ENCODE measurements at regions not wholly inside any gene's neighbourhood (a gene's known extent, or its start where the extent isn't known, plus 50 kb on each side); places are given as distances from the start of the nearest gene placed in this dataset.
"Not testable (repeated sequence)": the region's sequence is repeated elsewhere in the genome, so short reads cannot be mapped to it uniquely, and the experiment has no call there.

DNA sequence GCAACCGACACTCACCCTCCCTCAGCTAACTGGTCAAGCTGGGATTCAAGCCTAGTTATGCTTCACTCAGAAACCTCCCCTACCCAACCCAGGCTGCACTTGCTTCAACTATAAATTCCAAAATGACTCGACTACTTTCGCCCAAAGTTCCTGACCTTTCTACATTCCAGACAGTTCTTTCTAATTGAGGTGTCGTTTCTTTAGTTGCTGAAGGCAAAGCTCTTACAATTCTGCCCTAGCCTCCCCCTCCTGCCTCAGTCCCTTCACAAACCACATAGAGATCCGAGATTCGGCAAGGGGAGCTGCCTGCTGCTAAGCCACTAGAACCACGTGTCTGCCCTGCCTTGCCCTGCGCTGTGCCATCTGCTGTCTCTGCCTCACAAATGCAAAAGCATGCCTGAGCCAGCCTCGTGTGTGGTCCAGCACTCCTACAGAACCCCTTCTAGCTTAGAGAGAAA, 74.7 kb upstream of the SH3GL3 start:
- no peaks in the 10 kb centered on the region for H3K4me1 ChIP-seq (ENCODE audit: control insufficient read depth in 2 of 2, insufficient read depth in 2 of 2, low read length in 2 of 2)
- peaks cover 0 to 10% of the 10 kb centered on the region in 2 donors for H3K27me3 ChIP-seq (ENCODE audit: control insufficient read depth in 2 of 2, insufficient read depth in 2 of 2, low read length in 2 of 2)
- no peak overlapping the region for H3K9ac ChIP-seq (ENCODE audit: low read depth in 1 of 2, low read length in 2 of 2)
- H3K9me3 ChIP-seq (ENCODE audit: control insufficient read depth in 2 of 2, low read length in 2 of 2), result no peaks in the 10 kb centered on the region
- no peaks in the 10 kb centered on the region for H3K36me3 ChIP-seq (ENCODE audit: control insufficient read depth in 2 of 2, insufficient read depth in 2 of 2, low read length in 2 of 2)
- no peak overlapping the region for H3K4me3 ChIP-seq (ENCODE audit: low read length in 2 of 2)
- H3K27ac ChIP-seq (ENCODE audit: low read depth in 2 of 2, low read length in 2 of 2), result no peak overlapping the region

DNA sequence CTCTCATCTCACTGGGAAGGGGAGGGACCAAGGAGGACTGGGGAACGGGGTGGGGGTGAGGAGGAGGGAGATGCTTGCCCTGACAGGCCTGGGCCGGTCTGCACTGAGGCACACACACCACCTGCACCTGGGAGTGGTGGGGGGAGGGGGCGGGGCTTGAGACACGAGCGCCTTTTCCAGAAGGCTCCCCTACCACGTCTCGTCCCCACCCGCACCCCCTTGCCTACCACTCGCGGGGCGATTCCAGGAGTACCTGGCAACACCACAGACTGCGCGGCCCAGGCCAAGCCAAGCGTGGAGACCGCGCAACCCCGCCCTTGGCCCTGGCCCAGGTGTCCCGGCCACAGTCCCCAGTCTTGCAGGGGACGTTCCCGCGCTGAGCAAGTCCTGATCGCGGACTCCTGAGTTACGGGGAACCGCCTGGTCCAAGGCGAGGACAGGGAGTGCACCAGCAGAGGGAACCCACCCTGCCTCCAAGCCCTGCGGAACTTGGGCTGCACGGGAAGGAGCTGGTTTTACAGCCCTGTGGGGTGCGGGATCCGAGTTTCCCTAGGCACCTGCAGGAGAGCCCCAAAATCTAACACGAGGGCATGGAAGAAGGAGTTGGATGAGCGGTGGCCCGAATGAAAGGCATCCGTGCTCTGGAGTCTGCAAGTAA, 68.1 kb upstream of the SH3GL3 start:
- Histone ChIP-seq H3K4me3 (ENCODE audit: low read length in 2 of 2) (no peak overlapping the region), H3K27me3 (ENCODE audit: control insufficient read depth in 2 of 2, insufficient read depth in 2 of 2, low read length in 2 of 2) (peaks cover 7 to 11% of the 10 kb centered on the region in 2 donors)

DNA sequence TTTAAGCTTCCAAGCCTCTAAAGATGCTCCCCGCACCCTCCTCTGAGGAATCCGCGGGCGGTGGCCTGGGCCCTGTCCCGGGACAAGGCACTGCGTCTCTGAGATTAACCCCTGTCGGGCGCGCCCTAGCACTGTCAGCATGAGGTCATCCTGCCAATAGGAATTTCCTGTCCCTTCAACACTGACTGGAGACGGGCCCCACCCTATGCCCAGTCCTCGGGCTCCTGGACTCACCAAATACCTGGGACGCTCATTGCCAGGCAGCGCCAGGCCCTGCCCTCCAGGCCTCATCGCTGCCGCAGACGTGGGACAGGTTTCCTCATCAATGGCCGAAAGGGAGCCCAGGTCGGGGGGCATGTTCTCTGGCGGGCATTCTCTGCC, 67.6 kb upstream of the SH3GL3 start:
- Histone ChIP-seq H3K9ac (ENCODE audit: low read depth in 1 of 2, low read length in 2 of 2) (no peak overlapping the region), H3K4me3 (ENCODE audit: low read length in 2 of 2) (no peak overlapping the region), H3K4me1 (ENCODE audit: control insufficient read depth in 2 of 2, insufficient read depth in 2 of 2, low read length in 2 of 2) (no peaks in the 10 kb centered on the region), H3K27me3 (ENCODE audit: control insufficient read depth in 2 of 2, insufficient read depth in 2 of 2, low read length in 2 of 2) (peaks cover 7 to 11% of the 10 kb centered on the region in 2 donors), H3K9me3 (ENCODE audit: control insufficient read depth in 2 of 2, low read length in 2 of 2) (no peaks in the 10 kb centered on the region), H3K36me3 (ENCODE audit: control insufficient read depth in 2 of 2, insufficient read depth in 2 of 2, low read length in 2 of 2) (no peaks in the 10 kb centered on the region), H3K27ac (ENCODE audit: low read depth in 2 of 2, low read length in 2 of 2) (no peak overlapping the region)

More for the DNA sequence above, 68.1 kb upstream of the SH3GL3 start:
- Histone ChIP-seq H3K27ac (ENCODE audit: low read depth in 2 of 2, low read length in 2 of 2) (no peak overlapping the region), H3K4me1 (ENCODE audit: control insufficient read depth in 2 of 2, insufficient read depth in 2 of 2, low read length in 2 of 2) (no peaks in the 10 kb centered on the region), H3K9me3 (ENCODE audit: control insufficient read depth in 2 of 2, low read length in 2 of 2) (no peaks in the 10 kb centered on the region), H3K9ac (ENCODE audit: low read depth in 1 of 2, low read length in 2 of 2) (no peak overlapping the region), H3K36me3 (ENCODE audit: control insufficient read depth in 2 of 2, insufficient read depth in 2 of 2, low read length in 2 of 2) (no peaks in the 10 kb centered on the region)

DNA sequence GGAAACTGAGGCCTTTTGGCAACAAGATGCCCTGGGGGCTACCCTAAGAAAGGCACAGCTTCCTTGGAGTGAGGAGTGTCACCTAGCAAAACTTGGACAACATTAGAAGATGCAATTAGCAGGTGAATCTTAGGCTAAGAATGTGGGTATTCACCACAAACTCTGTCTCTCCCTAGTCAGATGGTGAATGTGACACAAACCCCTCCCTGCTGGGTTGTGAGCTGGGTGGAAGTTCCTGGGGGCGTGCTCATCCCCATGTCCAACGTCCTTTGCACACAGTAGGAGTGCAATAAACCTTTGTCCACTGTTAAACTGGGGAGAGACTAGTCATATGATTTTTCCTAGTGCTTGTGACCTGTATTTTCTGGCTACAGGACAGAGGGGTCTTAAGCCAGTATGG, 67.1 kb upstream of the SH3GL3 start:
- H3K9me3 ChIP-seq (ENCODE audit: control insufficient read depth in 2 of 2, low read length in 2 of 2), result no peaks in the 10 kb centered on the region
- H3K36me3 ChIP-seq (ENCODE audit: control insufficient read depth in 2 of 2, insufficient read depth in 2 of 2, low read length in 2 of 2), result no peaks in the 10 kb centered on the region
- H3K4me3 ChIP-seq (ENCODE audit: low read length in 2 of 2), result no peak overlapping the region
- no peak overlapping the region for H3K9ac ChIP-seq (ENCODE audit: low read depth in 1 of 2, low read length in 2 of 2)
- H3K4me1 ChIP-seq (ENCODE audit: control insufficient read depth in 2 of 2, insufficient read depth in 2 of 2, low read length in 2 of 2), result no peaks in the 10 kb centered on the region
- H3K27me3 ChIP-seq (ENCODE audit: control insufficient read depth in 2 of 2, insufficient read depth in 2 of 2, low read length in 2 of 2), result peaks cover 7 to 11% of the 10 kb centered on the region in 2 donors
- no peak overlapping the region for H3K27ac ChIP-seq (ENCODE audit: low read depth in 2 of 2, low read length in 2 of 2)

DNA sequence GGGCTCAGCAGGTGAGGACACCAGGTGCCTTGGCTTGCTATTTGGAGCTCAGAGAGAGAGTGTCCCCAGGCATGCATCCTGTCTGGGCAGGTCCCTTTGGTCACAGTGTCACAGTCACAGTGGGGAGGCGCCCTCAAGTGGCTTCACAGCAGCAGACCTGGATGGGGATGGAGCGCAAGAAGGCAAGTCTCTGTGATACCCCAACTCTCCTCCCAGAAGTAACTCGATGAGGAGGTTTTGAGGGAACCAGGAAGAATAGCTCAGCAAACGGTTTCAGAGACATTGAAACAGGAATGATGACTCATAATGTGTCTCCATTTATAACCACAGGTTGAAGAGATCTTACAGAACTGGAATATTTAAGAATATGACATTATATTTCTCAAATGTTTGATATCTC, 66.5 kb upstream of the SH3GL3 start:
- Histone ChIP-seq H3K4me1 (ENCODE audit: control insufficient read depth in 2 of 2, insufficient read depth in 2 of 2, low read length in 2 of 2) (no peaks in the 10 kb centered on the region), H3K9me3 (ENCODE audit: control insufficient read depth in 2 of 2, low read length in 2 of 2) (no peaks in the 10 kb centered on the region), H3K27ac (ENCODE audit: low read depth in 2 of 2, low read length in 2 of 2) (no peak overlapping the region), H3K36me3 (ENCODE audit: control insufficient read depth in 2 of 2, insufficient read depth in 2 of 2, low read length in 2 of 2) (no peaks in the 10 kb centered on the region), H3K9ac (ENCODE audit: low read depth in 1 of 2, low read length in 2 of 2) (no peak overlapping the region), H3K4me3 (ENCODE audit: low read length in 2 of 2) (no peak overlapping the region), H3K27me3 (ENCODE audit: control insufficient read depth in 2 of 2, insufficient read depth in 2 of 2, low read length in 2 of 2) (peaks cover 6 to 11% of the 10 kb centered on the region in 2 donors)

DNA sequence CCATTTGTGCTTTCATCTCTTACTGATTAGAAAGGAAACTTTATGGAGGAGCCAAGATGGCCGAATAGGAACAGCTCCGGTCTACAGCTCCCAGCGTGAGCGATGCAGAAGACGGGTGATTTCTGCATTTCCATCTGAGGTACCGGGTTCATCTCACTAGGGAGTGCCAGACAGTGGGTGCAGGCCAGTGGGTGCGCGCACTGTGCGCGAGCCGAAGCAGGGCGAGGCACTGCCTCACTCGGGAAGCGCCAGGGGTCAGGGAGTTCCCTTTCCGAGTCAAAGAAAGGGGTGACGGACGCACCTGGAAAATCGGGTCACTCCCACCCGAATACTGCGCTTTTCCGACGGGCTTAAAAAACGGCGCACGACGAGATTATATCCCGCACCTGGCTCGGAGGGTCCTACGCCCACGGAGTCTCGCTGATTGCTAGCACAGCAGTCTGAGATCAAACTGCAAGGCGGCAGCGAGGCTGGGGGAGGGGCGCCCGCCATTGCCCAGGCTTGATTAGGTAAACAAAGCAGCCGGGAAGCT, 63.5 kb upstream of the SH3GL3 start:
- H3K4me1 ChIP-seq (ENCODE audit: control insufficient read depth in 2 of 2, insufficient read depth in 2 of 2, low read length in 2 of 2); H3K9me3 ChIP-seq (ENCODE audit: control insufficient read depth in 2 of 2, low read length in 2 of 2); H3K36me3 ChIP-seq (ENCODE audit: control insufficient read depth in 2 of 2, insufficient read depth in 2 of 2, low read length in 2 of 2); H3K4me3 ChIP-seq (ENCODE audit: low read length in 2 of 2); H3K27me3 ChIP-seq (ENCODE audit: control insufficient read depth in 2 of 2, insufficient read depth in 2 of 2, low read length in 2 of 2); H3K9ac ChIP-seq (ENCODE audit: low read depth in 1 of 2, low read length in 2 of 2); H3K27ac ChIP-seq (ENCODE audit: low read depth in 2 of 2, low read length in 2 of 2): not testable (repeated sequence)

DNA sequence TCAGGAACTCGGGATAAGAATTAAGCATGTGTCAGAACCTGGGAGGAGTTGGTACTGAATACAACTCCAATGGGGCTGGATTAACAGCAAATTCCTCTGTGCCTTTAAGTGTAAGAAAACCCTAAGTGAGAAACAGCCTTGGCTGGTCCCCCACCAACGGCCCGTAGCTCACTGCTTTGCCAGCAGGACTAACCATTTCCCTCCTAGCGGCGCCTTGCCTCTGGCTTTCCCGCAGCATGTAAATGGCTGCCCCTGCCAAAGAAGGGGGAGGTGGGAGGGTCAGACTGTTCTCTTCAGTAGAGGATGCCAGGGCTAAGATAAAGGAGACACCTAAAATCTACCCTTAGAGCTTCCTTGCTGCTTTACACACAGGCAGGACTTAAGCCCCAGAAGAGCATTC, 51.0 kb upstream of the SH3GL3 start:
- Histone ChIP-seq H3K4me1 (ENCODE audit: control insufficient read depth in 2 of 2, insufficient read depth in 2 of 2, low read length in 2 of 2) (no peaks in the 10 kb centered on the region), H3K4me3 (ENCODE audit: low read length in 2 of 2) (no peak overlapping the region), H3K27me3 (ENCODE audit: control insufficient read depth in 2 of 2, insufficient read depth in 2 of 2, low read length in 2 of 2) (peaks cover 0 to 4% of the 10 kb centered on the region in 2 donors), H3K27ac (ENCODE audit: low read depth in 2 of 2, low read length in 2 of 2) (no peak overlapping the region), H3K36me3 (ENCODE audit: control insufficient read depth in 2 of 2, insufficient read depth in 2 of 2, low read length in 2 of 2) (no peaks in the 10 kb centered on the region), H3K9me3 (ENCODE audit: control insufficient read depth in 2 of 2, low read length in 2 of 2) (no peaks in the 10 kb centered on the region), H3K9ac (ENCODE audit: low read depth in 1 of 2, low read length in 2 of 2) (no peak overlapping the region)

Measured in mucosa of rectum (tissue), 2 donors.